HEK293 (cell line): ENCODE measurements at regions not wholly inside any gene's neighbourhood (a gene's known extent, or its start where the extent isn't known, plus 50 kb on each side); places are given as distances from the start of the nearest gene placed in this dataset.

Experiments
- TF ChIP-seq, protein P1 (sequence below): fragments of 450-650 bp; formaldehyde crosslinking; IDR thresholded peaks from 2 replicates; pipeline ENCODE4 v1.5.1; 2016; ENCODE audit warnings: missing biosample characterization, missing genetic modification characterization
- TF ChIP-seq, protein P2 (sequence below): fragments of 450-650 bp; formaldehyde crosslinking; IDR thresholded peaks from 2 replicates; pipeline ENCODE4 v1.5.1; 2016; ENCODE audit warnings: missing biosample characterization, missing genetic modification characterization, low read depth

DNA sequence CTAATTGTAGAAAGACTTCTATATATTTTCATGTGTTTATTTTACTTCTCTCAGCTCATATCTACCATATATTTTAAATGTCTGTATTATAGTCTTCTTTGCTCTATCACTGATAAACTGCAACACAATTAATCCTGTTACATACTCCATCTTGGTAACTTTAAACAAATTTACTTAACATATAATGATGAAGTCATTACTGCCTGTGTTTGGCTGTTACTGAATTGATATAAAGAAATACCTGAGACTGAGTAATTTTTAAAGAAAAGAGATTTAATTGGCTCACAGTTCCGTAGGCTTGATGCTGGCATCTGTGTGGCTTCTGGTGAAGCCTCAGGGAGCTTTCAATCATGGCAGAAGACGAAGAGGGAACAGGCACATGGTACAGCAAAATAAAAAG is 1480.4 kb downstream of the HACE1 start:
- TF ChIP-seq, protein P1, sequence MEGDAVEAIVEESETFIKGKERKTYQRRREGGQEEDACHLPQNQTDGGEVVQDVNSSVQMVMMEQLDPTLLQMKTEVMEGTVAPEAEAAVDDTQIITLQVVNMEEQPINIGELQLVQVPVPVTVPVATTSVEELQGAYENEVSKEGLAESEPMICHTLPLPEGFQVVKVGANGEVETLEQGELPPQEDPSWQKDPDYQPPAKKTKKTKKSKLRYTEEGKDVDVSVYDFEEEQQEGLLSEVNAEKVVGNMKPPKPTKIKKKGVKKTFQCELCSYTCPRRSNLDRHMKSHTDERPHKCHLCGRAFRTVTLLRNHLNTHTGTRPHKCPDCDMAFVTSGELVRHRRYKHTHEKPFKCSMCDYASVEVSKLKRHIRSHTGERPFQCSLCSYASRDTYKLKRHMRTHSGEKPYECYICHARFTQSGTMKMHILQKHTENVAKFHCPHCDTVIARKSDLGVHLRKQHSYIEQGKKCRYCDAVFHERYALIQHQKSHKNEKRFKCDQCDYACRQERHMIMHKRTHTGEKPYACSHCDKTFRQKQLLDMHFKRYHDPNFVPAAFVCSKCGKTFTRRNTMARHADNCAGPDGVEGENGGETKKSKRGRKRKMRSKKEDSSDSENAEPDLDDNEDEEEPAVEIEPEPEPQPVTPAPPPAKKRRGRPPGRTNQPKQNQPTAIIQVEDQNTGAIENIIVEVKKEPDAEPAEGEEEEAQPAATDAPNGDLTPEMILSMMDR (tag by site-specific recombination): no peak
- TF ChIP-seq, protein P2, sequence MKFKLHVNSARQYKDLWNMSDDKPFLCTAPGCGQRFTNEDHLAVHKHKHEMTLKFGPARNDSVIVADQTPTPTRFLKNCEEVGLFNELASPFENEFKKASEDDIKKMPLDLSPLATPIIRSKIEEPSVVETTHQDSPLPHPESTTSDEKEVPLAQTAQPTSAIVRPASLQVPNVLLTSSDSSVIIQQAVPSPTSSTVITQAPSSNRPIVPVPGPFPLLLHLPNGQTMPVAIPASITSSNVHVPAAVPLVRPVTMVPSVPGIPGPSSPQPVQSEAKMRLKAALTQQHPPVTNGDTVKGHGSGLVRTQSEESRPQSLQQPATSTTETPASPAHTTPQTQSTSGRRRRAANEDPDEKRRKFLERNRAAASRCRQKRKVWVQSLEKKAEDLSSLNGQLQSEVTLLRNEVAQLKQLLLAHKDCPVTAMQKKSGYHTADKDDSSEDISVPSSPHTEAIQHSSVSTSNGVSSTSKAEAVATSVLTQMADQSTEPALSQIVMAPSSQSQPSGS: no peak
